ENCODE measurements at regions not wholly inside any gene's neighbourhood (a gene's known extent, or its start where the extent isn't known, plus 50 kb on each side); places are given as distances from the start of the nearest gene placed in this dataset.
A peak's percentile ranks its signal among the peaks of the same experiment; 100 is the strongest.
"Not testable (repeated sequence)": the region's sequence is repeated elsewhere in the genome, so short reads cannot be mapped to it uniquely, and the experiment has no call there.

DNA sequence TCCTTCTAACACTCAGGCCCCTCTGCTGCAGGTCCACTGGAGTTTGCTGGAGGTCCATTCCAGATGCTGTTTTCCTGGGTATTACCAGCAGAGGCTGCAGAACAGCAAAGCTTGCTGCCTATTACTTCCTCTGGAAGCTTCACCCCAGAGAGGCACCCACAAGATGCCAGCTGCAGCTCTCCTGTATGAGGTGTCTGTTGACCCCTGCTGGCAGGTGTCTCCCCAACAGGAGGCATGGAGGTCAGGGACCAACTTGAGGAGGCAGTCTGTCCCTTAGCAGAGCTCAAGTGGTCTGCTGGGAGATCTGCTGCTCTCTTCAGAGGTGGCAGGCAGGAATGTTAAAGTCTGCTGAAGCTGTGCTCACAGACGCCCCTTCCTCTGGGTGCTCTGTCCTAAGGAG is 204.8 kb downstream of the FCRL5 start:
- no peak overlapping the region for H3K4me2 ChIP-seq
- no peak overlapping the region for H3K27ac ChIP-seq (ENCODE audit: low read depth)
- 0 out of 2 replicates have a peak, but pooled peaks cover 3% of the 10 kb centered on the region for H3K9me2 ChIP-seq (ENCODE audit: insufficient read depth)
- H3F3A ChIP-seq (replicated peaks; ENCODE audit: low read depth), result no peaks in the 10 kb centered on the region
- DNase-seq (ENCODE audit: low spot score) (no peak), ATAC-seq (no peak)
- TF ChIP-seq NANOG (IDR thresholded peaks at IDR 0.05; ENCODE audit: borderline replicate concordance), result no peak
- TF ChIP-seq, protein P1, sequence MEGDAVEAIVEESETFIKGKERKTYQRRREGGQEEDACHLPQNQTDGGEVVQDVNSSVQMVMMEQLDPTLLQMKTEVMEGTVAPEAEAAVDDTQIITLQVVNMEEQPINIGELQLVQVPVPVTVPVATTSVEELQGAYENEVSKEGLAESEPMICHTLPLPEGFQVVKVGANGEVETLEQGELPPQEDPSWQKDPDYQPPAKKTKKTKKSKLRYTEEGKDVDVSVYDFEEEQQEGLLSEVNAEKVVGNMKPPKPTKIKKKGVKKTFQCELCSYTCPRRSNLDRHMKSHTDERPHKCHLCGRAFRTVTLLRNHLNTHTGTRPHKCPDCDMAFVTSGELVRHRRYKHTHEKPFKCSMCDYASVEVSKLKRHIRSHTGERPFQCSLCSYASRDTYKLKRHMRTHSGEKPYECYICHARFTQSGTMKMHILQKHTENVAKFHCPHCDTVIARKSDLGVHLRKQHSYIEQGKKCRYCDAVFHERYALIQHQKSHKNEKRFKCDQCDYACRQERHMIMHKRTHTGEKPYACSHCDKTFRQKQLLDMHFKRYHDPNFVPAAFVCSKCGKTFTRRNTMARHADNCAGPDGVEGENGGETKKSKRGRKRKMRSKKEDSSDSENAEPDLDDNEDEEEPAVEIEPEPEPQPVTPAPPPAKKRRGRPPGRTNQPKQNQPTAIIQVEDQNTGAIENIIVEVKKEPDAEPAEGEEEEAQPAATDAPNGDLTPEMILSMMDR (conservative IDR thresholded peaks at IDR 0.05; ENCODE audit: low read depth in 2 of 2), result peak; percentile 7 to 35; a peak in 2 of 4 replicates
- Mint-ChIP-seq H3K27me3 (ENCODE audit: insufficient read depth, low read depth, poor library complexity) (peaks cover 4% of the 10 kb centered on the region), H3K4me3 (no peak overlapping the region), H3K27ac (no peak overlapping the region), H3K36me3 (ENCODE audit: low read depth) (peaks cover 6% of the 10 kb centered on the region; the same call in 2 of the 3 replicates), H3K9me3 (peaks cover 6% of the 10 kb centered on the region), H3K4me1 (no peaks in the 10 kb centered on the region)
- no peaks in the 10 kb centered on the region for H3K4me1 ChIP-seq (ENCODE audit: insufficient read depth)
- no peaks in the 10 kb centered on the region for H3K79me2 ChIP-seq (replicated peaks; ENCODE audit: insufficient read depth)
- no peak overlapping the region for H3K4me3 ChIP-seq
- no peaks in the 10 kb centered on the region for H3K27me3 ChIP-seq (ENCODE audit: insufficient read depth)
- H2AFZ ChIP-seq, result no peak overlapping the region
- H4K20me1 ChIP-seq (replicated peaks; ENCODE audit: insufficient read depth), result no peaks in the 10 kb centered on the region
- no peaks in the 10 kb centered on the region for H3K36me3 ChIP-seq (ENCODE audit: insufficient read depth)

DNA sequence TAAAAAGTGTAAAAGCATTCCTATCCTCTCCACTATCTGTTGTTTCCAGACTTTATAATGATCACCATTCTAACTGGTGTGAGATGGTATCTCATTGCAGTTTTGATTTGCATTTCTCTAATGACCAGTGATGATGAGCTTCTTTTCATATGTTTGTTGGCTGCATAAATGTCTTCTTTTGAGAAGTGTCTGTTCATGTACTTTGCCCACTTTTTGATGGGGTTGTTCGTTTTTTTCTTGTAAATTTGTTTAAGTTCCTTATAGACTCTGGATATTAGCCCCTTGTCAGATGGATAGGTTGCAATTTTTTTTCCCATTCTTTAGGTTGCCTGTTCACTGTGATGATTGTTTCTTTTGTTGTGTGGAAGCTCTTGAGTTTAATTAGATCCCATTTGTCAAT is 199.6 kb upstream of the ETV3 start:
- not testable (repeated sequence) for H3K27ac Mint-ChIP-seq; H3K4me1 ChIP-seq (ENCODE audit: insufficient read depth); H3K4me3 Mint-ChIP-seq; H3K4me2 ChIP-seq; H3F3A ChIP-seq (replicated peaks; ENCODE audit: low read depth); ATAC-seq; H3K4me3 ChIP-seq; H2AFZ ChIP-seq; H3K36me3 ChIP-seq (ENCODE audit: insufficient read depth); H3K36me3 Mint-ChIP-seq (ENCODE audit: low read depth); H4K20me1 ChIP-seq (replicated peaks; ENCODE audit: insufficient read depth); H3K4me1 Mint-ChIP-seq; DNase-seq (ENCODE audit: low spot score); H3K79me2 ChIP-seq (replicated peaks; ENCODE audit: insufficient read depth); H3K27me3 ChIP-seq (ENCODE audit: insufficient read depth); H3K9me2 ChIP-seq (ENCODE audit: insufficient read depth); H3K27me3 Mint-ChIP-seq (ENCODE audit: insufficient read depth, low read depth, poor library complexity); H3K27ac ChIP-seq (ENCODE audit: low read depth)
- H3K9me3 Mint-ChIP-seq, result peaks cover 11% of the 10 kb centered on the region

DNA sequence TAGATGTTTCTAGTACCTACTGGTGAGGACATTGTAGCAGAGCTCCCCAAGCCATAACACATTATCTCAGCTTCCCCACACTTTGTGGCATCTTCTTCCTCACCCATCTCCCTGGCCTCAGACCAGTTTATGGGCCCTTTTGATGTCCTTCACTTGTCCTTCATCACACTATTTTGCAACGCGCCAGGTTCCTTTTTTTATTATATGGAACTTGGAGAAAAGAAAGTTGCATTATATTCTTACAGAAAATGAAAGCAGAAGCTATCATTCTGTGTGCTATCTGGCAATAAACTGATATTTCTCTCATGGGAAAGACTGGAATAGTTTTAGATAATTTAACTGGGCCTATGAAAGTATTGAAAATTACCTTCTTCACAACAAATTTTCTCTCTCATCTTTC is 196.9 kb upstream of the ETV3 start:
- no peaks in the 10 kb centered on the region for H3K4me1 Mint-ChIP-seq
- peaks cover 7% of the 10 kb centered on the region for H3K27me3 Mint-ChIP-seq (ENCODE audit: insufficient read depth, low read depth, poor library complexity)
- H3K9me3 Mint-ChIP-seq, result peaks cover 24% of the 10 kb centered on the region
- TF ChIP-seq EZH2 (IDR thresholded peaks at IDR 0.05; ENCODE audit: low read depth, unreplicated experiment) (no peak), ZNF114 (CRISPR knock-in tag; IDR thresholded peaks at IDR 0.05) (no peak), STAT1 (IDR thresholded peaks at IDR 0.05; ENCODE audit: unreplicated experiment) (no peak), EZH2phosphoT487 (IDR thresholded peaks at IDR 0.05; ENCODE audit: unreplicated experiment) (no peak), POLR2AphosphoS5 (IDR thresholded peaks at IDR 0.05; ENCODE audit: low read depth) (no peak)
- TF ChIP-seq, protein P2, sequence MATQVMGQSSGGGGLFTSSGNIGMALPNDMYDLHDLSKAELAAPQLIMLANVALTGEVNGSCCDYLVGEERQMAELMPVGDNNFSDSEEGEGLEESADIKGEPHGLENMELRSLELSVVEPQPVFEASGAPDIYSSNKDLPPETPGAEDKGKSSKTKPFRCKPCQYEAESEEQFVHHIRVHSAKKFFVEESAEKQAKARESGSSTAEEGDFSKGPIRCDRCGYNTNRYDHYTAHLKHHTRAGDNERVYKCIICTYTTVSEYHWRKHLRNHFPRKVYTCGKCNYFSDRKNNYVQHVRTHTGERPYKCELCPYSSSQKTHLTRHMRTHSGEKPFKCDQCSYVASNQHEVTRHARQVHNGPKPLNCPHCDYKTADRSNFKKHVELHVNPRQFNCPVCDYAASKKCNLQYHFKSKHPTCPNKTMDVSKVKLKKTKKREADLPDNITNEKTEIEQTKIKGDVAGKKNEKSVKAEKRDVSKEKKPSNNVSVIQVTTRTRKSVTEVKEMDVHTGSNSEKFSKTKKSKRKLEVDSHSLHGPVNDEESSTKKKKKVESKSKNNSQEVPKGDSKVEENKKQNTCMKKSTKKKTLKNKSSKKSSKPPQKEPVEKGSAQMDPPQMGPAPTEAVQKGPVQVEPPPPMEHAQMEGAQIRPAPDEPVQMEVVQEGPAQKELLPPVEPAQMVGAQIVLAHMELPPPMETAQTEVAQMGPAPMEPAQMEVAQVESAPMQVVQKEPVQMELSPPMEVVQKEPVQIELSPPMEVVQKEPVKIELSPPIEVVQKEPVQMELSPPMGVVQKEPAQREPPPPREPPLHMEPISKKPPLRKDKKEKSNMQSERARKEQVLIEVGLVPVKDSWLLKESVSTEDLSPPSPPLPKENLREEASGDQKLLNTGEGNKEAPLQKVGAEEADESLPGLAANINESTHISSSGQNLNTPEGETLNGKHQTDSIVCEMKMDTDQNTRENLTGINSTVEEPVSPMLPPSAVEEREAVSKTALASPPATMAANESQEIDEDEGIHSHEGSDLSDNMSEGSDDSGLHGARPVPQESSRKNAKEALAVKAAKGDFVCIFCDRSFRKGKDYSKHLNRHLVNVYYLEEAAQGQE (IDR thresholded peaks at IDR 0.05; ENCODE audit: unreplicated experiment), result no peak
- Histone ChIP-seq H3K27ac (ENCODE audit: low read depth) (no peak overlapping the region), H3K36me3 (ENCODE audit: insufficient read depth) (no peaks in the 10 kb centered on the region), H3K4me2 (no peak overlapping the region), H3F3A (replicated peaks; ENCODE audit: low read depth) (no peaks in the 10 kb centered on the region), H3K9me2 (ENCODE audit: insufficient read depth) (0 out of 2 replicates have a peak, but pooled peaks cover 4% of the 10 kb centered on the region), H3K4me3 (no peak overlapping the region), H3K27me3 (ENCODE audit: insufficient read depth) (no peaks in the 10 kb centered on the region), H2AFZ (no peak overlapping the region), H3K79me2 (replicated peaks; ENCODE audit: insufficient read depth) (no peaks in the 10 kb centered on the region), H4K20me1 (replicated peaks; ENCODE audit: insufficient read depth) (no peaks in the 10 kb centered on the region), H3K4me1 (ENCODE audit: insufficient read depth) (no peaks in the 10 kb centered on the region)
- no peak for ATAC-seq
- H3K36me3 Mint-ChIP-seq (ENCODE audit: low read depth), result peaks cover 13% of the 10 kb centered on the region
- DNase-seq (ENCODE audit: low spot score), result no peak
- no peak overlapping the region for H3K4me3 Mint-ChIP-seq
- no peak overlapping the region for H3K27ac Mint-ChIP-seq
